ENCODE measurements at regions not wholly inside any gene's neighbourhood (a gene's known extent, or its start where the extent isn't known, plus 50 kb on each side); places are given as distances from the start of the nearest gene placed in this dataset.
"Not testable (repeated sequence)": the region's sequence is repeated elsewhere in the genome, so short reads cannot be mapped to it uniquely, and the experiment has no call there.

GRCh38 chr7:81298951-81299666 is 380.3 kb upstream of the SEMA3C start:
- ChIA-PET CTCF (no interaction called here), POLR2A (no interaction called here)
- peak; percentile 47 for DNase-seq (ENCODE audit: extremely low spot score)
- no peak for TF ChIP-seq ZNF384 (IDR thresholded peaks at IDR 0.05)
- no peak for TF ChIP-seq SP1 (IDR thresholded peaks at IDR 0.05)
- TF ChIP-seq ELF4 (IDR thresholded peaks at IDR 0.05) = no peak
- no peak for TF ChIP-seq FOXM1 (IDR thresholded peaks at IDR 0.05; ENCODE audit: borderline replicate concordance)
- TF ChIP-seq SUZ12 (IDR thresholded peaks at IDR 0.05) = no peak
- no peak for TF ChIP-seq L3MBTL2 (conservative IDR thresholded peaks at IDR 0.05)
- no peak for TF ChIP-seq HDGF (IDR thresholded peaks at IDR 0.05; ENCODE audit: borderline replicate concordance)
- TF ChIP-seq BHLHE40 (IDR thresholded peaks at IDR 0.05; ENCODE audit: borderline replicate concordance) = no peak
- no peak for TF ChIP-seq FOXA1 (IDR thresholded peaks at IDR 0.05)
- no peak for TF ChIP-seq NFRKB (IDR thresholded peaks at IDR 0.05)
- peak; percentile 88 for TF ChIP-seq ARNT (IDR thresholded peaks at IDR 0.05)
- peak; percentile 91; the same call in 1 of the 2 replicates for TF ChIP-seq CTBP1 (IDR thresholded peaks at IDR 0.05; ENCODE audit: borderline replicate concordance)
- TF ChIP-seq LEF1 (IDR thresholded peaks at IDR 0.05; ENCODE audit: borderline replicate concordance) = no peak
- peak; percentile 84 for TF ChIP-seq PKNOX1 (IDR thresholded peaks at IDR 0.05)
- no peak for TF ChIP-seq TARDBP (IDR thresholded peaks at IDR 0.05)
- TF ChIP-seq FOXK2 (IDR thresholded peaks at IDR 0.05) = no peak

- TF ChIP-seq L3MBTL2 (conservative IDR thresholded peaks at IDR 0.05) (no peak), BHLHE40 (IDR thresholded peaks at IDR 0.05; ENCODE audit: borderline replicate concordance) (no peak), TARDBP (IDR thresholded peaks at IDR 0.05) (no peak), PKNOX1 (IDR thresholded peaks at IDR 0.05) (no peak), ARNT (IDR thresholded peaks at IDR 0.05) (no peak), ZNF384 (IDR thresholded peaks at IDR 0.05) (no peak), SUZ12 (IDR thresholded peaks at IDR 0.05) (no peak), FOXM1 (IDR thresholded peaks at IDR 0.05; ENCODE audit: borderline replicate concordance) (no peak), CTBP1 (IDR thresholded peaks at IDR 0.05; ENCODE audit: borderline replicate concordance) (no peak), LEF1 (IDR thresholded peaks at IDR 0.05; ENCODE audit: borderline replicate concordance) (no peak), FOXK2 (IDR thresholded peaks at IDR 0.05) (no peak), NFRKB (IDR thresholded peaks at IDR 0.05) (no peak), FOXA1 (IDR thresholded peaks at IDR 0.05) (no peak)
- CTCF ChIA-PET = no interaction called here
Observed at GRCh38 chr7:81297317-81297716, 378.5 kb upstream of the SEMA3C start.

GRCh38 chr7:81296726-81297125 is 377.9 kb upstream of the SEMA3C start:
- no peak for TF ChIP-seq FOXK2 (IDR thresholded peaks at IDR 0.05)
- TF ChIP-seq L3MBTL2 (conservative IDR thresholded peaks at IDR 0.05) = no peak
- TF ChIP-seq TARDBP (IDR thresholded peaks at IDR 0.05) = no peak
- no peak for TF ChIP-seq FOXM1 (IDR thresholded peaks at IDR 0.05; ENCODE audit: borderline replicate concordance)
- CTCF ChIA-PET = no interaction called here
- POLR2A ChIA-PET = no interaction called here
- no peak for DNase-seq (ENCODE audit: extremely low spot score)

More at GRCh38 chr7:81297317-81297716, 378.5 kb upstream of the SEMA3C start:
- DNase-seq (ENCODE audit: extremely low spot score) = no peak
- POLR2A ChIA-PET = no interaction called here

GRCh38 chr7:81294897-81295515 is 376.2 kb upstream of the SEMA3C start:
- CTCF ChIA-PET = no interaction called here
- POLR2A ChIA-PET = no interaction called here
- DNase-seq (ENCODE audit: extremely low spot score) = no peak
- TF ChIP-seq SP1 (IDR thresholded peaks at IDR 0.05) = no peak
- no peak for TF ChIP-seq ARNT (IDR thresholded peaks at IDR 0.05)
- no peak for TF ChIP-seq BHLHE40 (IDR thresholded peaks at IDR 0.05; ENCODE audit: borderline replicate concordance)

- TF ChIP-seq SP1 (IDR thresholded peaks at IDR 0.05) (no peak), LEF1 (IDR thresholded peaks at IDR 0.05; ENCODE audit: borderline replicate concordance) (no peak), TARDBP (IDR thresholded peaks at IDR 0.05) (no peak), ZNF384 (IDR thresholded peaks at IDR 0.05) (no peak), SUZ12 (IDR thresholded peaks at IDR 0.05) (no peak), PKNOX1 (IDR thresholded peaks at IDR 0.05) (no peak)
- ChIA-PET POLR2A (no interaction called here), CTCF (interaction anchor here (0.9 kb wide), 1 partner anchor 375 kb away, joined by 5 read pairs; the partner anchor contains the start of gene SEMA3C)
- no peak for DNase-seq (ENCODE audit: extremely low spot score)
Observed at GRCh38 chr7:81293806-81294205, 375.0 kb upstream of the SEMA3C start.

- DNase-seq (ENCODE audit: extremely low spot score); CTCF ChIA-PET; POLR2A ChIA-PET: not testable (repeated sequence)
Observed at GRCh38 chr7:81286754-81287153, 367.9 kb upstream of the SEMA3C start.

Measured in HEK293T (cell line).